Upper lobe of left lung (tissue), 6 donors: ENCODE measurements at regions not wholly inside any gene's neighbourhood (a gene's known extent, or its start where the extent isn't known, plus 50 kb on each side); places are given as distances from the start of the nearest gene placed in this dataset.
"Not testable (repeated sequence)": the region's sequence is repeated elsewhere in the genome, so short reads cannot be mapped to it uniquely, and the experiment has no call there.

ENCODE experiments used
- ATAC-seq, 2 donors: fragments of 200-7000 bp; cut with Tn5 transposase; one replicate each; pipeline ENCODE4 v1.9.1; 2022; ENCODE audit warnings: mild to moderate bottlenecking in 2 of 2, moderate library complexity in 2 of 2; ENCODE audit not compliant: low FRiP score in 2 of 2
- DNase-seq, 2 donors: peaks; one replicate each; pipeline ENCODE4 v3.0.0-alpha.2; 2019 to 2020
- H3K27ac ChIP-seq, 4 donors: fragments of 200-600 bp; sonication (generic); one replicate each; pipeline ENCODE4 v1.5.1; 2016 to 2019
- H3K27me3 ChIP-seq, 4 donors: fragments of 200-600 bp; sonication (generic); one replicate each; pipeline ENCODE4 v1.5.1; 2017 to 2019
- H3K36me3 ChIP-seq, 4 donors: fragments of 200-600 bp; sonication (generic); one replicate each; pipeline ENCODE4 v1.5.1; 2016 to 2019
- H3K4me1 ChIP-seq, 4 donors: fragments of 200-600 bp; sonication (generic); one replicate each; pipeline ENCODE4 v1.5.1; 2018 to 2019
- H3K4me3 ChIP-seq, 4 donors: fragments of 200-600 bp; sonication (generic); one replicate each; pipeline ENCODE4 v1.5.1; 2017 to 2019; ENCODE audit warnings: mild to moderate bottlenecking in 2 of 4, moderate library complexity in 1 of 4
- H3K9me3 ChIP-seq, 4 donors: fragments of 200-600 bp; sonication (generic); one replicate each; pipeline ENCODE4 v1.5.1; 2018 to 2019
- EP300 ChIP-seq, 4 donors: sonication (generic); formaldehyde crosslinking; IDR thresholded peaks; one replicate each; pipeline ENCODE4 v1.5.1; 2017; ENCODE audit warnings: antibody characterized with exemption in 4 of 4, control low read depth in 2 of 4
- POLR2A ChIP-seq, 4 donors: fragments of 450-650 bp; IDR thresholded peaks; one replicate each; pipeline ENCODE4 v1.5.1; 2016 to 2017; ENCODE audit warnings: antibody characterized with exemption in 4 of 4, mild to moderate bottlenecking in 2 of 4
- POLR2AphosphoS5 ChIP-seq, 2 donors: sonication (generic); formaldehyde crosslinking; IDR thresholded peaks; one replicate each; pipeline ENCODE4 v1.5.1; 2017; ENCODE audit warnings: antibody characterized with exemption in 2 of 2
- WGBS, 2 donors: methylation state at CpG; one replicate each; pipeline ENCODE4 v1.1.5; 2017 to 2018; 5-methylcytosine and 5-hydroxymethylcytosine counted together
- TF ChIP-seq, protein P1 (sequence below), 6 experiments: fragments of 450-650 bp in 4 of 6; fragments of 200-600 bp in 2 of 6; sonication (generic) in 2 of 6; IDR thresholded peaks; one replicate each; pipeline ENCODE4 v1.5.1; 2016 to 2019; ENCODE audit warnings: antibody characterized with exemption in 6 of 6
- donor health status: DM: no; HTN: no; CAD: no; lungs with moderate emphysema.
- donor health status: DM: no; HTN: yes; CAD: no; lungs with severe emphysema.

DNA sequence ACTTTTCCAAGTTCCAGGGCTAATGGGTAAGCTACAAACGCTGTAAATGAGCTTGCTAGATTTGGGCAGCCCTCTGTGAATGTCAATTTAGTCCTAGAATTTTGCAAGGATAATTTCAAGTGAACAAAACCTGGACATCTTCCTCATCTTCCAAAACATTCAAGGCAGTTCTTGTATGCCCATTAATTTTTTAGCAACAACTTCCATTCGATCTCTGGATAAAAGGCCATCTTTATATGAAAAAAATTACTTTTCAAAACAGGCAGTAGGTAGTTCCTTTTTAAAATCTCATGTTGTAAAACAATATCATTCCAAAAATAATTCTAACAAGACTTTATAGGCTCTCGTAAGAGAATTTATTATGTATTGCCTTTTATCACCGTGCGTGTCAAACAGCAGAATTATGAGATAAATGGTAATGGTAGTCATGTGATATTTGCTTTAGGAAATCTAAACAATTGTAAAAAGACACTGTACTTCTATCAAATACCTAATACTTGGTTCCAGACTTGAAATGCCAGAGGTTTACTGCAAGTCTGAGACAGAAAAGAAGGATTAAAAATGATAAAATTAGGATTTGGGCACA lies 143.7 kb upstream of the NRP1 start:
- TF ChIP-seq POLR2AphosphoS5 (IDR thresholded peaks at IDR 0.05): no peak
- TF ChIP-seq POLR2A (IDR thresholded peaks at IDR 0.05): no peak
- no peak for TF ChIP-seq EP300 (IDR thresholded peaks at IDR 0.05)
- TF ChIP-seq, protein P1, sequence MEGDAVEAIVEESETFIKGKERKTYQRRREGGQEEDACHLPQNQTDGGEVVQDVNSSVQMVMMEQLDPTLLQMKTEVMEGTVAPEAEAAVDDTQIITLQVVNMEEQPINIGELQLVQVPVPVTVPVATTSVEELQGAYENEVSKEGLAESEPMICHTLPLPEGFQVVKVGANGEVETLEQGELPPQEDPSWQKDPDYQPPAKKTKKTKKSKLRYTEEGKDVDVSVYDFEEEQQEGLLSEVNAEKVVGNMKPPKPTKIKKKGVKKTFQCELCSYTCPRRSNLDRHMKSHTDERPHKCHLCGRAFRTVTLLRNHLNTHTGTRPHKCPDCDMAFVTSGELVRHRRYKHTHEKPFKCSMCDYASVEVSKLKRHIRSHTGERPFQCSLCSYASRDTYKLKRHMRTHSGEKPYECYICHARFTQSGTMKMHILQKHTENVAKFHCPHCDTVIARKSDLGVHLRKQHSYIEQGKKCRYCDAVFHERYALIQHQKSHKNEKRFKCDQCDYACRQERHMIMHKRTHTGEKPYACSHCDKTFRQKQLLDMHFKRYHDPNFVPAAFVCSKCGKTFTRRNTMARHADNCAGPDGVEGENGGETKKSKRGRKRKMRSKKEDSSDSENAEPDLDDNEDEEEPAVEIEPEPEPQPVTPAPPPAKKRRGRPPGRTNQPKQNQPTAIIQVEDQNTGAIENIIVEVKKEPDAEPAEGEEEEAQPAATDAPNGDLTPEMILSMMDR (IDR thresholded peaks at IDR 0.05): no peak
- no peak overlapping the region for H3K4me3 ChIP-seq
- H3K36me3 ChIP-seq: no peaks in the 10 kb centered on the region
- no peaks in the 10 kb centered on the region for H3K27me3 ChIP-seq
- H3K27ac ChIP-seq: no peak overlapping the region
- H3K4me1 ChIP-seq: no peaks in the 10 kb centered on the region
- H3K9me3 ChIP-seq: no peaks in the 10 kb centered on the region
- ATAC-seq: no peak
- WGBS, 2 donors: 88 to 89% methylated on average over 5 of the region's 5 CpGs
- no peak for DNase-seq

DNA sequence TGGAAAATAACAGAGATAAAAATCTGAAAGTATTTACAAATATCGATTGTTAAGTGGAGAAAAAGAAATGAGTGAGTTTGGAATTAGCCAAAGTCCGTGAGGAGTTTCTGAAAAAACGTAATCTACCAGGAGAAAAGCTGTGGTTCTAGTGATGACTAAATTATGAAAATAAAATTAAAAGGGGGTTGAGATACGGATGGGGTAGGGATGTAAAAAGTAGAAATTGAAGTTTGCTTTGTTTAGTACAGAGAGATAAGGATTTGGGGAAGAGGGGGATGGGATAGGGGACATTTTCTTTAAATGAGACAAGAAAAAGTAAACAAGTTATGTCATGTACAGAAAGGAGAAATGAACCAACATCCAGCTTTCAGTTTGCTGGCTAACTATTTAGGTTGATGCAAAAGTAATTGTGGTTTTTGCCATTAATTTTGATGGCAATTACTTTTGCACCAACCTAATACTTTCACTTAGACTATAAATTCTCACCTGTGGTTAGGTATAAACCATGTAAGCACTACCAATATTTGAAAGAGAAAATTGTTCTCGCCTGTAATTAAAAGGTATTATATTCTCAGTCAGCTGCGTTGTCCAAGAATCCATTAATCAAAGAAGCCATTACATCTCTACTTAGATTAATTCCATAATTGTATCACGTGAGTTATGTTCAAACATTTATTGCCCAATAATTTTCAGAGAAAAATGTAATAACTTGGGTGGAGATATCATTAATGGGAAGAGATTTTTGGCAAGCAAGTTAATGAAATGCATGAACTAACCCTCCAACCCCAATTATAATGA lies 143.0 kb upstream of the NRP1 start:
- H3K36me3 ChIP-seq: no peaks in the 10 kb centered on the region
- ATAC-seq (no peak), DNase-seq (no peak)
- no peak overlapping the region for H3K4me3 ChIP-seq
- 77 to 79% methylated on average over 7 of the region's 7 CpGs for WGBS, 2 donors
- H3K9me3 ChIP-seq: no peaks in the 10 kb centered on the region
- no peaks in the 10 kb centered on the region for H3K27me3 ChIP-seq
- H3K4me1 ChIP-seq: no peaks in the 10 kb centered on the region
- TF ChIP-seq, protein P1 (IDR thresholded peaks at IDR 0.05): no peak
- TF ChIP-seq EP300 (IDR thresholded peaks at IDR 0.05) (no peak), POLR2A (IDR thresholded peaks at IDR 0.05) (no peak), POLR2AphosphoS5 (IDR thresholded peaks at IDR 0.05) (no peak)
- H3K27ac ChIP-seq: no peak overlapping the region

DNA sequence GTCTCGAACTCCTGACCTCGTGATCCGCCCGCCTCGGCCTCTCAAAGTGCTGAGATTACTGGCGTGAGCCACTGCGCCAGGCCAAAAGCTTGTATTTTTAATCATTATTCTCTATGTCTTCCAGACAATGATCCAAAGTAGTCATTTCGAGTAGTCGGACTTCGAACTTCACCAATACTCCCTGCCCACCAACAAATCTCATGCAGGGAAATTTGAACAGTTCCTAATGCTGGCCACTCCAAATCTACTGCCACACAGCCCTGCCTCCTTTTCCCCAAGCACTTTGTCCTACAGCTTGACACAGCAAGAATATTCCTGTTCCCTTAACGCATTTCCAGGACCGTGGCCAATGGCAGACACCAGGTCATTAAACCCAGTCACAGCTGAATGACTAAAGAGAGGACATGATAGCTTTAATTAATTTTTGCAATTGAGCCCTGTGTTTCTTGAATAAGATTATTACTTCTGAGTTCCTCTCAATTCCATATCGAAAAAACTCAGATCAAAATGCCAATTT lies 142.3 kb upstream of the NRP1 start:
- Histone ChIP-seq H3K27ac (no peak overlapping the region), H3K36me3 (no peaks in the 10 kb centered on the region), H3K4me1 (no peaks in the 10 kb centered on the region), H3K9me3 (no peaks in the 10 kb centered on the region), H3K27me3 (no peaks in the 10 kb centered on the region), H3K4me3 (no peak overlapping the region)
- DNase-seq (no peak), ATAC-seq (no peak)
- no peak for TF ChIP-seq EP300 (IDR thresholded peaks at IDR 0.05)
- TF ChIP-seq, protein P1 (IDR thresholded peaks at IDR 0.05): no peak
- TF ChIP-seq POLR2A (IDR thresholded peaks at IDR 0.05): no peak
- no peak for TF ChIP-seq POLR2AphosphoS5 (IDR thresholded peaks at IDR 0.05)
- WGBS, 2 donors: 94 to 98% methylated on average over 13 of the region's 13 CpGs

DNA sequence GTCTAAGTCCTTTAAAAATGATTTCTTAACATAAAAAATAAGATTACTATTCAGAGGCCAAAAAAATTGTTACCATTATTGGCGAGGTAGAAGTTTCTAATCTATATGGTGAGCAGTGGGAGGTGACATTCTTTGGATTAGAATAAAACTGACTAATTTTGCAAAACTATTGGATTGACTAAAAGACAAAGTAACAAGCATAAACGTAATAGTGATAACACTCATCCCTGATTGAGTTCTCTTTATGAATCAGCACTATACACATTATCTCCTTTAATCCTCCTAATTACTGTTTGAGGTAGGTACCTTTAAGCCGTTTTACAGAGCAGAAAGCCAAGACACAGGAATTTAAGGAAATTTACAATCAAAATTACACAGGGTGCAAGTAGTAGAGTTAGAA lies 139.2 kb upstream of the NRP1 start:
- TF ChIP-seq POLR2AphosphoS5 (IDR thresholded peaks at IDR 0.05) (no peak), EP300 (IDR thresholded peaks at IDR 0.05) (no peak)
- no peak overlapping the region for H3K27ac ChIP-seq
- H3K27me3 ChIP-seq: no peaks in the 10 kb centered on the region
- ATAC-seq (no peak), DNase-seq (no peak)
- no peak overlapping the region for H3K4me3 ChIP-seq
- no peaks in the 10 kb centered on the region for H3K4me1 ChIP-seq
- H3K36me3 ChIP-seq: no peaks in the 10 kb centered on the region
- WGBS, 2 donors: 81 to 88% methylated on average over 3 of the region's 3 CpGs
- H3K9me3 ChIP-seq: no peaks in the 10 kb centered on the region

DNA sequence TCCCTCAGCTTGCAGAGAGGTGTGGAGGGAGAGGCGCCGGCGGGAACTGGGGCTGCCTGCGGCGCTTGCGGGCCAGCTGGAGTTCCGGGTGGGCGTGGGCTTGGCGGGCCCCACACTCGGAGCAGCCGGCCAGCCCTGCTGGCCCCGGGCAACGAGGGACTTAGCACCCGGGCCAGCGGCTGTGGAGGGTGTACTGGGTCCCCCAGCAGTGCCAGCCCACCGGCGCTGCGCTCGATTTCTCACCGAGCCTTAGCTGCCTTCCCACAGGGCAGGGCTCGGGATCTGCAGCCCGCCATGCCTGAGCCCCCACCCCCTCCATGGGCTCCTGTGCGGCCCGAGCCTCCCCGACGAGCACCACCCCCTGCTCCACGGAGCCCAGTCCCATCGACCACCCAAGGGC lies 133.5 kb upstream of the NRP1 start:
- H3K4me3 ChIP-seq, H3K27ac ChIP-seq, H3K27me3 ChIP-seq, ATAC-seq, H3K36me3 ChIP-seq, H3K4me1 ChIP-seq, H3K9me3 ChIP-seq: not testable (repeated sequence)
- 97 to 100% methylated on average over 4 to 7 of the region's 28 CpGs for WGBS, 2 donors
- peak in 1 of 2 donors; percentile 61 for DNase-seq

DNA sequence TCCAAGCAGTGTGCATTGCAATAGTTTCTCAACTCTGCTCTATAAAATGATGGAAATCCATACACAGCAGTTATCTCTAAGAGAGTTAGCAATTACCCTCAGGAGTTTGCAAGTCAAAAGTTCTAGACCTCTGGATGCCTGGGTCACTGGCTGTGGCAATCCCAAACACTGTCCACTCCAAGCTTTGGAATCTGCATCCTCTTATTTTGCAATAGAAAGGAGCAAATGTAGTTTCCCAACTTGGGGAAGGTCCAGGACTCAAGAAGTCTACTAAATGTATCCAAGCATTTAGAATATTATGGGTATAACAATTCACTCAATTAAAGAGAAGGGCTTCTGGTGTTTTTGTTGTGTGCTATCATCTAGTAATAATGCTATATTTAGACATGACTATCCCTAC lies 131.3 kb upstream of the NRP1 start:
- no peak for TF ChIP-seq EP300 (IDR thresholded peaks at IDR 0.05)
- TF ChIP-seq POLR2A (IDR thresholded peaks at IDR 0.05): no peak
- TF ChIP-seq POLR2AphosphoS5 (IDR thresholded peaks at IDR 0.05): no peak
- TF ChIP-seq, protein P1 (IDR thresholded peaks at IDR 0.05): no peak
- Histone ChIP-seq H3K4me1 (no peaks in the 10 kb centered on the region), H3K27me3 (no peaks in the 10 kb centered on the region), H3K36me3 (no peaks in the 10 kb centered on the region), H3K4me3 (no peak overlapping the region), H3K27ac (no peak overlapping the region), H3K9me3 (no peaks in the 10 kb centered on the region)
- no peak for DNase-seq
- no peak for ATAC-seq
